ENCODE measurements at regions not wholly inside any gene's neighbourhood (a gene's known extent, or its start where the extent isn't known, plus 50 kb on each side); places are given as distances from the start of the nearest gene placed in this dataset.

- TF ChIP-seq CTCF (conservative IDR thresholded peaks at IDR 0.05; ENCODE audit: low read depth, low read length) (no peak), EZH2 (IDR thresholded peaks at IDR 0.05; ENCODE audit: borderline replicate concordance, low read depth, low read length, poor library complexity, severe bottlenecking) (no peak)
Measured at GRCh38 chr4:186010821-186011220, 58.1 kb upstream of the TLR3 start.

All from A673 (cell line).